ENCODE measurements at regions not wholly inside any gene's neighbourhood (a gene's known extent, or its start where the extent isn't known, plus 50 kb on each side); places are given as distances from the start of the nearest gene placed in this dataset.
A peak's percentile ranks its signal among the peaks of the same experiment; 100 is the strongest.

DNA sequence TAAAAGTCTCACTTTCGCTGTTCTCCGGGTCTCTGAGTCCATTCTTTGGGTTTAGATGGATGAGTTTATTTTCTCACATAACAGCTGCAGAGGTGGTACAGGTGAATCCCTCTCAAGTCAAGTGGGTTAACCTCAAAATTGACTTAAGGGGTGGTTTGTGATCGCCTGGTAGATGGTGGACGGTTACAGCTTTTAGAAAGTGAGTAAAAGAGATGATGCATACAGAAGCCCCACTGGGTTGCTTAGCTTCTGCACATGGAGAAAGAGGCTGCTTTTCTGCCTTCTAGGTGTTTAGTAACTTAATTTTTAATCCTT lies 146.7 kb downstream of the TRIM27 start:
- no peak for ATAC-seq
- Histone ChIP-seq H3K36me3 (no peaks in the 10 kb centered on the region), H3K4me3 (no peak overlapping the region), H3K27me3 (peaks cover 42 to 100% (median 100%) of the 10 kb centered on the region in 7 donors), H3K4me1 (no peaks in the 10 kb centered on the region), H3K9me3 (peaks cover 0 to 1% (median 0%) of the 10 kb centered on the region in 11 donors), H3K27ac (no peak overlapping the region)
- TF ChIP-seq, protein P1, sequence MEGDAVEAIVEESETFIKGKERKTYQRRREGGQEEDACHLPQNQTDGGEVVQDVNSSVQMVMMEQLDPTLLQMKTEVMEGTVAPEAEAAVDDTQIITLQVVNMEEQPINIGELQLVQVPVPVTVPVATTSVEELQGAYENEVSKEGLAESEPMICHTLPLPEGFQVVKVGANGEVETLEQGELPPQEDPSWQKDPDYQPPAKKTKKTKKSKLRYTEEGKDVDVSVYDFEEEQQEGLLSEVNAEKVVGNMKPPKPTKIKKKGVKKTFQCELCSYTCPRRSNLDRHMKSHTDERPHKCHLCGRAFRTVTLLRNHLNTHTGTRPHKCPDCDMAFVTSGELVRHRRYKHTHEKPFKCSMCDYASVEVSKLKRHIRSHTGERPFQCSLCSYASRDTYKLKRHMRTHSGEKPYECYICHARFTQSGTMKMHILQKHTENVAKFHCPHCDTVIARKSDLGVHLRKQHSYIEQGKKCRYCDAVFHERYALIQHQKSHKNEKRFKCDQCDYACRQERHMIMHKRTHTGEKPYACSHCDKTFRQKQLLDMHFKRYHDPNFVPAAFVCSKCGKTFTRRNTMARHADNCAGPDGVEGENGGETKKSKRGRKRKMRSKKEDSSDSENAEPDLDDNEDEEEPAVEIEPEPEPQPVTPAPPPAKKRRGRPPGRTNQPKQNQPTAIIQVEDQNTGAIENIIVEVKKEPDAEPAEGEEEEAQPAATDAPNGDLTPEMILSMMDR (IDR thresholded peaks at IDR 0.05) = no peak
- intact Hi-C loops (cut with DNase I) = no loop called here
- DNase-seq = no peak
- WGBS, 2 donors = 3% methylated on average over 4 of the region's 4 CpGs

DNA sequence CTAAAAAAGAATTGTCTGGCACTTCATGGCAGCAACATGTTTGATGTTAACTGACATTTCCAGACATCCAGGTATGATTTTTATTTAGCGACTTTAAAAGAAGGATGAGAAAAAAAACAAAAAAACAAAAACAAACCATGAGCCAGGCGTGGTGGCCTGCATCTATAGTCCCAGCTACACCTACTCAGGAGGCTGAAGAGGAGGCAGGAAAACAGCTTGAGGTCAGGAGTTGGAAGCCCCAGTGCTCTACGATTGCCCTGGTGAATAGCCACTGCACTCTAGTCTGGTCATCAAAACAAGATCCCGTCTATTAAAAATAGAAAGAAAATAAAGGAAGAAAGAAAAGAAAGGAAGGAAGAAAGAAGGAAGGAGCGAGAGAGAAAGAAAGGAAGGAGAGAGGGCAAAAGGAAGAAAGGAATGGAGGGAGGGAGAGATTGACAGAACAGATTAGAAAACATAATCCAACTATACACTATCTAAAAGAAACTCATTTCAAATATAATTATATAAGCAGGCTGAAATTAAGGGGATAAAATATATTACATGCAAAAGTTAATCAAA lies 141.6 kb downstream of the TRIM27 start:
- Histone ChIP-seq H3K9me3 (peaks cover 0 to 1% (median 0%) of the 10 kb centered on the region in 11 donors), H3K36me3 (no peaks in the 10 kb centered on the region), H3K27ac (no peak overlapping the region), H3K27me3 (peaks cover 38 to 100% (median 100%) of the 10 kb centered on the region in 7 donors), H3K4me1 (no peaks in the 10 kb centered on the region), H3K4me3 (no peak overlapping the region)
- intact Hi-C loops (cut with DNase I) = no loop called here
- DNase-seq = no peak
- no peak for ATAC-seq
- TF ChIP-seq, protein P1 (IDR thresholded peaks at IDR 0.05) = no peak
- WGBS, 2 donors = 11 to 14% methylated on average over 5 of the region's 5 CpGs

DNA sequence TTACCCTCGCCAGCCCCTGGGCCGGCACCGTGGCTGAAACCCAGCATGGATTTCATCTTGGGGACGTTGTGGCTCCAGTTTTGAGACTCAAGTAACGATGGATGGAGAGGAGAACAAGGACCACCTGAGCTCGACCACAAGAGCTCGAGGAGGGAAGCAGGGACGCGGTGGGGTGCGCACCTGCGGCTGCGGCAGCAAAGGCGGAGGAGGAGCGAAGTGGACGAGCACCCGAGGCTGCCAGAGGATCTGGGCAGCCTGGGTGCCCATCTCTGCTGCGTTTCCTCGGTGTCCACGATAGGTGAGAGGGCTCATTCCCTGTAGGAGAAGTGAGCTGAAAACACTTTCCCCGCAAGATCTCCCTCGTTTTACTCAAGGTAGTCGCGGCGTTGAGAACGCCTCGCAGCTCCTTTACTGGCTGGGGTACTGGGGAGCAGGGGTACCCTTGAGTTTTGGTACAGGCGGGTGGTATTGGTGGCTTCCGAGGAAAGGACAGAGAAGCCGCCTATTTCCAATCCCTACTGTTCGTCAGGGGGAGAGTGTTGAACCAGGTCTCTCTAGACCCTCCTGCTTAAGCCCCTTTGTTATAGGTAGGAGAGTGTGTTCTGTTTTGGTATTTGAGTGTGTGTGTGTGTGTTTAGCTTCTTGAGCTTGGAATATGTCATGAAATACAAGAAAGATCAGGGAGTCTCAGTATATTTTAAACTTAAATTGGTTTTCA lies 137.7 kb downstream of the TRIM27 start:
- Histone ChIP-seq H3K4me3 (no peak overlapping the region), H3K27ac (no peak overlapping the region), H3K9me3 (no peaks in the 10 kb centered on the region), H3K36me3 (no peaks in the 10 kb centered on the region), H3K27me3 (peaks cover 32 to 100% (median 100%) of the 10 kb centered on the region in 7 donors), H3K4me1 (peaks cover 0 to 6% (median 0%) of the 10 kb centered on the region in 9 donors)
- TF ChIP-seq, protein P1 (IDR thresholded peaks at IDR 0.05) = no peak
- intact Hi-C loops (cut with DNase I) = no loop called here
- DNase-seq = no peak
- 2% methylated on average over 30 of the region's 30 CpGs for WGBS, 2 donors
- no peak for ATAC-seq

DNA sequence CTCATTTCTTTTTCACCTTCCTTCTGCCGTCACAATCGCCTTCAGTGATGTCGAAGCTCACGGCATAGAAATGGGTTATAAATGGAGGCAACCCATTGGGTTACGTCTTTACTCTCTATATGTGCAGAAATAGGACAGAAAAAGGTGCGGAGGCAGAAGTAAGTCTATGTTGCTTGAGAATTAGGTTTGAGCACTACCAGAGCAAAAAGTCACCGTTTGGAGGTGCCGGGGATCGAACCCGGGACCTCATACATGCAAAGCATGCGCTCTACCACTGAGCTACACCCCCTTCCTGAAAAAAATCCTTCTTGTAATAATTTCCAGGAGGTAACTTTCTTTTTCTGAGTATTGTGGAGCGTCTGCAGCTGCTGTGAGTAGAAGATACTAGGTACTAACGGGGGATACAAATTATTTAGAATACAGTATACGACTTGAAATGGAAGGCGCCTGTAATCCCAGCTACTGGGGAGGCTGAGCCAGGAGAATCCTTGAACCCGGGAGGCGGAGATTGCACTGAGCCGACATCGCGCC lies 134.2 kb downstream of the TRIM27 start:
- intact Hi-C loops (cut with DNase I) = no loop called here
- Histone ChIP-seq H3K4me3 (peak overlapping the region in 3 of 10 donors; percentile 17 to 32 (median 22)), H3K27me3 (peaks cover 24 to 100% (median 100%) of the 10 kb centered on the region in 7 donors), H3K4me1 (peaks cover 0 to 6% (median 0%) of the 10 kb centered on the region in 9 donors), H3K27ac (no peak overlapping the region), H3K9me3 (peaks cover 0 to 11% (median 0%) of the 10 kb centered on the region in 11 donors), H3K36me3 (no peaks in the 10 kb centered on the region)
- ATAC-seq = no peak
- WGBS, 2 donors = 10 to 11% methylated on average over 20 of the region's 20 CpGs
- TF ChIP-seq, protein P1 (IDR thresholded peaks at IDR 0.05) = no peak
- DNase-seq = no peak

All from heart right ventricle (tissue), 16 donors.